A549 (cell line): ENCODE measurements at regions not wholly inside any gene's neighbourhood (a gene's known extent, or its start where the extent isn't known, plus 50 kb on each side); places are given as distances from the start of the nearest gene placed in this dataset.

Experiments
- ATAC-seq, 2 experiments: fragments of 200-7000 bp in 1 of 2; fragments of >200 bp in 1 of 2; cut with Nextera tagmentation in 1 of 2; cut with Tn5 transposase in 1 of 2; 3 replicates each; pipeline versions ENCODE4 v1.8.0 to v1.9.1; 2018 to 2020; ENCODE audit warnings: mild to moderate bottlenecking in 1 of 2, moderate library complexity in 1 of 2
- CTCF ChIA-PET: fragments of 300-600 bp; sonication (Branson Sonifier 250); formaldehyde crosslinking; extraction: SDS; loops from one replicate; lab custom pipeline; 2021; ENCODE audit warnings: antibody characterized with exemption, inconsistent platforms; lab: Yijun Ruan, JAX
- POLR2A ChIA-PET: fragments of 350-600 bp; formaldehyde crosslinking; extraction: SDS; loops from one replicate; lab custom pipeline; 2021; ENCODE audit warnings: antibody characterized with exemption, inconsistent platforms; lab: Yijun Ruan, JAX
- DNase-seq, 2 experiments: peaks; one replicate each; pipeline versions ENCODE4 v3.0.0 to v3.0.0-alpha.2; 2011 to 2016; ENCODE audit warnings: low read depth in 1 of 2, low spot score in 1 of 2
- FAIRE-seq: peaks from 2 replicates; lab custom pipeline; 2011; peaks lifted over from hg19 to GRCh38; lab: Jason Lieb, UNC
- H3K27ac ChIP-seq, 2 experiments: fragments of >200 bp; sonication (Bioruptor Twin); formaldehyde crosslinking; 3 replicates each; pipeline ENCODE4 v1.5.1; 2016 to 2017
- H3K4me1 ChIP-seq: fragments of >200 bp; sonication (Bioruptor Twin); formaldehyde crosslinking; 3 replicates; pipeline ENCODE4 v1.6.1; 2016
- H3K4me2 ChIP-seq: fragments of >200 bp; sonication (Bioruptor Twin); formaldehyde crosslinking; 3 replicates; pipeline ENCODE4 v1.6.1; 2016
- H3K4me3 ChIP-seq: fragments of >200 bp; sonication (Bioruptor Twin); formaldehyde crosslinking; 3 replicates; pipeline ENCODE4 v1.5.1; 2016
- H3K9me3 ChIP-seq: fragments of >200 bp; sonication (Bioruptor Twin); formaldehyde crosslinking; 3 replicates; pipeline ENCODE4 v1.6.1; 2016
- BHLHE40 ChIP-seq: IDR thresholded peaks from 2 replicates; pipeline ENCODE4 v1.6.1; 2012; ENCODE audit warnings: low read depth, low read length, inconsistent platforms
- EHF ChIP-seq: fragments of 250-450 bp; sonication (Bioruptor Pico); IDR thresholded peaks from 2 replicates; pipeline ENCODE4 v1.5.0; 2020; ENCODE audit warnings: mild to moderate bottlenecking
- FOSL2 ChIP-seq, 2 experiments: fragments of 450-650 bp in 1 of 2; fragments of >200 bp in 1 of 2; sonication (Bioruptor Twin) in 1 of 2; formaldehyde crosslinking; IDR thresholded peaks; 2 replicates each; pipeline versions ENCODE4 v1.5.0 to v1.6.1; 2016 to 2020; ENCODE audit warnings: mild to moderate bottlenecking in 1 of 2, moderate library complexity in 1 of 2
- FOXS1 ChIP-seq: fragments of 250-450 bp; sonication (Bioruptor Pico); IDR thresholded peaks from 2 replicates; pipeline ENCODE4 v1.5.0; 2020; ENCODE audit warnings: mild to moderate bottlenecking, moderate library complexity
- HOXA7 ChIP-seq: fragments of 250-450 bp; sonication (Bioruptor Pico); IDR thresholded peaks from 2 replicates; pipeline ENCODE4 v1.5.0; 2020; ENCODE audit warnings: mild to moderate bottlenecking, moderate library complexity
- HOXB13 ChIP-seq: fragments of 250-450 bp; sonication (Bioruptor Pico); IDR thresholded peaks from 2 replicates; pipeline ENCODE4 v1.5.0; 2020; ENCODE audit warnings: low read depth, mild to moderate bottlenecking, moderate library complexity
- JUN ChIP-seq, 2 experiments: fragments of >200 bp; sonication (Bioruptor Twin); formaldehyde crosslinking; IDR thresholded peaks; 2 replicates in 1 of 2; 3 replicates in 1 of 2; pipeline ENCODE4 v1.6.1; 2016 to 2017
- MAFK ChIP-seq: fragments of 450-650 bp; IDR thresholded peaks from 2 replicates; pipeline ENCODE4 v1.6.1; 2014; ENCODE audit not compliant: partially characterized antibody
- MAZ ChIP-seq: fragments of 150-350 bp; IDR thresholded peaks from 2 replicates; pipeline ENCODE4 v1.6.1; 2014; ENCODE audit warnings: antibody characterized with exemption, low read depth, low read length, borderline replicate concordance
- MYC ChIP-seq: IDR thresholded peaks from 2 replicates; pipeline ENCODE4 v1.6.1; 2012; ENCODE audit warnings: mild to moderate bottlenecking, inconsistent platforms, low read length, improper control_type of control experiment, borderline replicate concordance
- NFE2L2 ChIP-seq: fragments of 150-350 bp; conservative IDR thresholded peaks from 2 replicates; pipeline ENCODE4 v1.6.1; 2014; ENCODE audit warnings: low read length
- NPAS2 ChIP-seq: fragments of 250-450 bp; sonication (Bioruptor Pico); IDR thresholded peaks from 2 replicates; pipeline ENCODE4 v1.8.0; 2022; ENCODE audit warnings: mild to moderate bottlenecking, moderate library complexity, borderline replicate concordance
- POLR2A ChIP-seq: IDR thresholded peaks from 2 replicates; pipeline ENCODE4 v1.6.1; 2012; ENCODE audit warnings: mild to moderate bottlenecking, low read length
- POLR2AphosphoS2 ChIP-seq: conservative IDR thresholded peaks from 2 replicates; pipeline ENCODE4 v1.6.1; 2012; ENCODE audit warnings: low read length, improper control_type of control experiment, inconsistent platforms
- SMC3 ChIP-seq: fragments of >200 bp; sonication (Bioruptor Twin); formaldehyde crosslinking; IDR thresholded peaks from 3 replicates; pipeline ENCODE4 v1.6.1; 2018; ENCODE audit warnings: inconsistent platforms
- TP53 ChIP-seq: fragments of 250-450 bp; sonication (Bioruptor Pico); IDR thresholded peaks from 2 replicates; pipeline ENCODE4 v1.5.0; 2021; ENCODE audit warnings: mild to moderate bottlenecking, moderate library complexity
- ZC3H11A ChIP-seq: fragments of 450-650 bp; IDR thresholded peaks from 2 replicates; pipeline ENCODE4 v1.6.1; 2014; ENCODE audit warnings: antibody characterized with exemption, mild to moderate bottlenecking
- WGBS: methylation state at CpG from one replicate; pipeline ENCODE4 v1.1.6; 2017; ENCODE audit errors: missing lambda C conversion rate; 5-methylcytosine and 5-hydroxymethylcytosine counted together
- TF ChIP-seq, protein P1 (sequence below): fragments of 250-450 bp; sonication (Bioruptor Pico); IDR thresholded peaks from 2 replicates; pipeline ENCODE4 v1.5.0; 2021; ENCODE audit warnings: mild to moderate bottlenecking, moderate library complexity, borderline replicate concordance
- TF ChIP-seq, protein P2 (sequence below): fragments of 150-350 bp; IDR thresholded peaks from 2 replicates; pipeline ENCODE4 v1.6.1; 2014; ENCODE audit warnings: low read depth, mild to moderate bottlenecking, low read length
- TF ChIP-seq, protein P3 (sequence below): fragments of 200-600 bp; sonication (generic); IDR thresholded peaks from 2 replicates; pipeline ENCODE4 v1.6.1; 2016; ENCODE audit warnings: antibody characterized with exemption, mild to moderate bottlenecking, moderate library complexity
- TF ChIP-seq, protein P4 (sequence below): fragments of >200 bp; sonication (Bioruptor Twin); formaldehyde crosslinking; IDR thresholded peaks from 2 replicates; pipeline ENCODE4 v1.6.1; 2016

DNA sequence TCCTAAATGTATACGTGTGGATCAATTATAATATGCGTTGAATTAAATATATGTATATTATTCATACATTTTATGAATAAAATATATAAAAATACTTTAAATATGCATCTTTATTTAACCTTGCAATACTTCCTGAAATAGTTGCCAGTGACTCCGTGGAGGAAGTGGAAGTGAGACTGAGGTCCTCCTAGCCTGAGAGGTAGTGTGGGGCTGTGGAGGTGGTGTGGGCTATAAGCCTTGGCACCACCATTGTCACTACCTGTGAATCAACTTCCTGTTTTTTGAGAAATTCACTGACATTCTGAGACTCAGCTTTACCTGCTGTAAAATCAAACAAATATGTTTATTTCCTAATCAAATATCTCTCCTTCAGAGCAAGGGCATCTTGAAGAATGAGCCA lies 514.2 kb downstream of the VRK1 start:
- ATAC-seq: no peak

DNA sequence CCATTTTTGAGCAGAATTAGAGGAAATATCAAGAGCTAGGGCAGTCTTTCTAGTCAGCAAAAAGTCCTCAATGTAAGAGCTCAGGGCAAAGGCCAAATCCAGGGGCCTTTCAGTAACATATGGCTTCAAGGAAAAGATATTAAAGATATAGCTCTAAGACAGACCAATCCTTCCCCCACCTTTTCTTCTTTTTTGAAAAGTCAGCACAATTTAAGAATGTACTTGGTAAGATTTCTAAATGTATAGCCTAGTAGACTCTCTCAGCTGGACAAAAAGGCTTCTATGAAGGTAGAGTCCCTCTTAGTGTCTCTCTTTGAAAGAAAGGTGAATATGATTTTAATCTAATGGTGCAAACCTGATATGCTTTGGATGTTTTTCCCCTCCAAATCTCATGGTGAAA lies 515.7 kb downstream of the VRK1 start:
- ChIA-PET CTCF (no interaction called here), POLR2A (no interaction called here)
- FAIRE-seq (no peak), DNase-seq (no peak), ATAC-seq (no peak)
- Histone ChIP-seq H3K4me1 (no peaks in the 10 kb centered on the region), H3K4me3 (no peak overlapping the region), H3K4me2 (no peak overlapping the region), H3K27ac (no peak overlapping the region), H3K9me3 (no peaks in the 10 kb centered on the region)
- TF ChIP-seq MAFK (peak; percentile 72), FOXS1 (CRISPR knock-in tag) (no peak)

More for the DNA sequence above, 514.2 kb downstream of the VRK1 start:
- H3K27ac ChIP-seq: no peak overlapping the region
- POLR2A ChIA-PET: no interaction called here
- H3K4me2 ChIP-seq: no peak overlapping the region
- FAIRE-seq (no peak), DNase-seq (no peak)
- no peaks in the 10 kb centered on the region for H3K9me3 ChIP-seq
- WGBS: 22% methylated on average over 3 of the region's 3 CpGs
- no peak overlapping the region for H3K4me3 ChIP-seq
- TF ChIP-seq HOXB13 (CRISPR knock-in tag): no peak
- H3K4me1 ChIP-seq: no peaks in the 10 kb centered on the region
- CTCF ChIA-PET: no interaction called here

DNA sequence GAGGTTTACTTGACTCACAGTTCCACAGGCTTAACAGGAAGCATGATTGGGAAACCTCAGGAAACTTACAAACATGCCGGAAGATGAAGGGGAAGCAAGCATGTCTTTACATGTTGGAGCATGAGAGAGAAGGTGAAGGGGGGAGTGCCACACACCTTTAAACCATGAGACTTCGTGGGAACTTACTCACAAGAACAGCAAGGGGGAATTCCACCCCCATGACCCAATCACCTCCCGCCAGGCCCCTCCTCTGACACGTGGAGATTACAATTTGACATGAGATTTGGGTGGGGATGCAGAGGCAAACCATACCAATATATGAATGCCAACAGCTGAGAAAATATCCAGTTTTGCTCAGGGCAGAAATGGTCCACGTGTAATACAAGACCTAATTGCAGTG lies 518.6 kb downstream of the VRK1 start:
- no peak for TF ChIP-seq NPAS2 (CRISPR knock-in tag)
- TF ChIP-seq POLR2AphosphoS2: no peak
- TF ChIP-seq JUN (IDR thresholded peaks at IDR 0.05): no peak
- no peak for TF ChIP-seq POLR2A
- TF ChIP-seq, protein P1, sequence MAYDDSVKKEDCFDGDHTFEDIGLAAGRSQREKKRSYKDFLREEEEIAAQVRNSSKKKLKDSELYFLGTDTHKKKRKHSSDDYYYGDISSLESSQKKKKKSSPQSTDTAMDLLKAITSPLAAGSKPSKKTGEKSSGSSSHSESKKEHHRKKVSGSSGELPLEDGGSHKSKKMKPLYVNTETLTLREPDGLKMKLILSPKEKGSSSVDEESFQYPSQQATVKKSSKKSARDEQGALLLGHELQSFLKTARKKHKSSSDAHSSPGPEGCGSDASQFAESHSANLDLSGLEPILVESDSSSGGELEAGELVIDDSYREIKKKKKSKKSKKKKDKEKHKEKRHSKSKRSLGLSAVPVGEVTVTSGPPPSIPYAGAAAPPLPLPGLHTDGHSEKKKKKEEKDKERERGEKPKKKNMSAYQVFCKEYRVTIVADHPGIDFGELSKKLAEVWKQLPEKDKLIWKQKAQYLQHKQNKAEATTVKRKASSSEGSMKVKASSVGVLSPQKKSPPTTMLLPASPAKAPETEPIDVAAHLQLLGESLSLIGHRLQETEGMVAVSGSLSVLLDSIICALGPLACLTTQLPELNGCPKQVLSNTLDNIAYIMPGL (CRISPR knock-in tag): no peak
- TF ChIP-seq NFE2L2: no peak
- TF ChIP-seq, protein P2, sequence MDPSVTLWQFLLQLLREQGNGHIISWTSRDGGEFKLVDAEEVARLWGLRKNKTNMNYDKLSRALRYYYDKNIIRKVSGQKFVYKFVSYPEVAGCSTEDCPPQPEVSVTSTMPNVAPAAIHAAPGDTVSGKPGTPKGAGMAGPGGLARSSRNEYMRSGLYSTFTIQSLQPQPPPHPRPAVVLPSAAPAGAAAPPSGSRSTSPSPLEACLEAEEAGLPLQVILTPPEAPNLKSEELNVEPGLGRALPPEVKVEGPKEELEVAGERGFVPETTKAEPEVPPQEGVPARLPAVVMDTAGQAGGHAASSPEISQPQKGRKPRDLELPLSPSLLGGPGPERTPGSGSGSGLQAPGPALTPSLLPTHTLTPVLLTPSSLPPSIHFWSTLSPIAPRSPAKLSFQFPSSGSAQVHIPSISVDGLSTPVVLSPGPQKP: no peak
- TF ChIP-seq EHF (CRISPR knock-in tag): no peak
- TF ChIP-seq, protein P3, sequence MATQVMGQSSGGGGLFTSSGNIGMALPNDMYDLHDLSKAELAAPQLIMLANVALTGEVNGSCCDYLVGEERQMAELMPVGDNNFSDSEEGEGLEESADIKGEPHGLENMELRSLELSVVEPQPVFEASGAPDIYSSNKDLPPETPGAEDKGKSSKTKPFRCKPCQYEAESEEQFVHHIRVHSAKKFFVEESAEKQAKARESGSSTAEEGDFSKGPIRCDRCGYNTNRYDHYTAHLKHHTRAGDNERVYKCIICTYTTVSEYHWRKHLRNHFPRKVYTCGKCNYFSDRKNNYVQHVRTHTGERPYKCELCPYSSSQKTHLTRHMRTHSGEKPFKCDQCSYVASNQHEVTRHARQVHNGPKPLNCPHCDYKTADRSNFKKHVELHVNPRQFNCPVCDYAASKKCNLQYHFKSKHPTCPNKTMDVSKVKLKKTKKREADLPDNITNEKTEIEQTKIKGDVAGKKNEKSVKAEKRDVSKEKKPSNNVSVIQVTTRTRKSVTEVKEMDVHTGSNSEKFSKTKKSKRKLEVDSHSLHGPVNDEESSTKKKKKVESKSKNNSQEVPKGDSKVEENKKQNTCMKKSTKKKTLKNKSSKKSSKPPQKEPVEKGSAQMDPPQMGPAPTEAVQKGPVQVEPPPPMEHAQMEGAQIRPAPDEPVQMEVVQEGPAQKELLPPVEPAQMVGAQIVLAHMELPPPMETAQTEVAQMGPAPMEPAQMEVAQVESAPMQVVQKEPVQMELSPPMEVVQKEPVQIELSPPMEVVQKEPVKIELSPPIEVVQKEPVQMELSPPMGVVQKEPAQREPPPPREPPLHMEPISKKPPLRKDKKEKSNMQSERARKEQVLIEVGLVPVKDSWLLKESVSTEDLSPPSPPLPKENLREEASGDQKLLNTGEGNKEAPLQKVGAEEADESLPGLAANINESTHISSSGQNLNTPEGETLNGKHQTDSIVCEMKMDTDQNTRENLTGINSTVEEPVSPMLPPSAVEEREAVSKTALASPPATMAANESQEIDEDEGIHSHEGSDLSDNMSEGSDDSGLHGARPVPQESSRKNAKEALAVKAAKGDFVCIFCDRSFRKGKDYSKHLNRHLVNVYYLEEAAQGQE: no peak
- TF ChIP-seq FOSL2 (IDR thresholded peaks at IDR 0.05): no peak
- no peak for TF ChIP-seq FOSL2 (CRISPR knock-in tag; IDR thresholded peaks at IDR 0.05)
- no peak for TF ChIP-seq MAZ
- no peak for TF ChIP-seq HOXA7
- TF ChIP-seq TP53 (CRISPR knock-in tag): no peak
- TF ChIP-seq BHLHE40: no peak
- TF ChIP-seq, protein P4, sequence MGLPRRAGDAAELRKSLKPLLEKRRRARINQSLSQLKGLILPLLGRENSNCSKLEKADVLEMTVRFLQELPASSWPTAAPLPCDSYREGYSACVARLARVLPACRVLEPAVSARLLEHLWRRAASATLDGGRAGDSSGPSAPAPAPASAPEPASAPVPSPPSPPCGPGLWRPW: no peak
- no peak for TF ChIP-seq SMC3
- no peak for TF ChIP-seq ZC3H11A
- no peak for TF ChIP-seq MYC
- TF ChIP-seq, all 56 proteins: peak for 0
- Histone ChIP-seq H3K4me1 (no peaks in the 10 kb centered on the region), H3K9me3 (no peaks in the 10 kb centered on the region; the same call in 2 of the 3 replicates), H3K4me2 (no peak overlapping the region), H3K27ac (no peak overlapping the region), H3K4me3 (no peak overlapping the region)
- POLR2A ChIA-PET: no interaction called here
- 17% methylated on average over 5 of the region's 5 CpGs for WGBS
- CTCF ChIA-PET: no interaction called here
- FAIRE-seq: no peak
- no peak for DNase-seq
- ATAC-seq: no peak
